ENCODE measurements at regions not wholly inside any gene's neighbourhood (a gene's known extent, or its start where the extent isn't known, plus 50 kb on each side); places are given as distances from the start of the nearest gene placed in this dataset.

DNA sequence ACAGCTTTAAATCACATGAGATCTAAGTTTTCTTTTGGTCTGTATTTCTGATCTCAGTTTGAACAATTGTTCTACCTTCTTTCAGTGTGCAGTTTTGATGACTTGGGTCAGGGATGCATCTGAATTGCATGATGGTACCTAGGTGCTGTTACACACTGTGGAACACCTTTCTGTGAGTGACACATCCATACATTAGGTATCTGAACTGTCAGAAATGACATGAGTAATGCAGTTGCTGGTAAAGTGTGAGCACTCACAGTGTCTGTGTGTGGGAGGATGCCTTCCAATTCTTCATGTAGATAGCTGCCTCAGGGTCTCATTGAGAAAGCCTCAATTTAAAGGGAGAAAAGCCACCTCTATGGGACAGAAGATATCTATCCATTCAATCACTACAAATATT, 411.9 kb downstream of the PPARGC1A start:
- Histone ChIP-seq H3K23ac (ENCODE audit: insufficient read length, low read depth, low read length) (no peak overlapping the region), H3K9me3 (ENCODE audit: control insufficient read depth, low read depth, low read length) (no peaks in the 10 kb centered on the region), H3K4me1 (ENCODE audit: insufficient read depth, low read length) (no peaks in the 10 kb centered on the region; the same call in 1 of the 2 replicates), H2BK12ac (ENCODE audit: insufficient read length, low read depth, low read length) (no peak overlapping the region), H3K79me1 (ENCODE audit: insufficient read depth, low read depth, low read length, poor library complexity, severe bottlenecking) (no peaks in the 10 kb centered on the region), H3T11ph (ENCODE audit: low read length) (no peak overlapping the region), H2BK15ac (ENCODE audit: low read depth, low read length) (no peak overlapping the region), H3K4me2 (ENCODE audit: insufficient read depth, insufficient read length, low read length) (no peak overlapping the region), H3K14ac (ENCODE audit: insufficient read depth, low read length) (no peak overlapping the region), H2BK20ac (ENCODE audit: low read depth, low read length, poor library complexity, severe bottlenecking) (no peak overlapping the region), H3K27ac (ENCODE audit: insufficient read length, low read depth, low read length) (no peak overlapping the region), H3K56ac (ENCODE audit: insufficient read length, low read depth, low read length) (no peak overlapping the region), H4K20me1 (ENCODE audit: control insufficient read depth, insufficient read depth, insufficient read length) (no peaks in the 10 kb centered on the region), H3K27me3 (ENCODE audit: insufficient read depth, low read length) (no peaks in the 10 kb centered on the region), H3K18ac (ENCODE audit: insufficient read length, low read depth, low read length) (no peak overlapping the region), H2AFZ (ENCODE audit: low read length) (no peak overlapping the region), H4K8ac (replicated peaks; ENCODE audit: insufficient read length, low read depth, low read length) (no peak overlapping the region), H2BK120ac (ENCODE audit: low read depth, low read length, poor library complexity, severe bottlenecking) (no peak overlapping the region), H3K79me2 (ENCODE audit: insufficient read depth, low read length) (no peaks in the 10 kb centered on the region), H4K5ac (ENCODE audit: insufficient read length, low read depth, low read length) (no peak overlapping the region), H2AK5ac (ENCODE audit: insufficient read length, low read length) (no peak overlapping the region), H3K9ac (ENCODE audit: extremely low read depth, insufficient read length, low read length) (no peak overlapping the region), H2BK5ac (ENCODE audit: insufficient read length, low read length) (no peak overlapping the region), H4K91ac (ENCODE audit: insufficient read length, low read depth, low read length) (no peak overlapping the region), H3K23me2 (ENCODE audit: insufficient read length, low read depth, low read length, poor library complexity, severe bottlenecking) (no peaks in the 10 kb centered on the region), H3K4ac (ENCODE audit: low read depth, low read length) (no peak overlapping the region)
- Mint-ChIP-seq H3K27me3 (ENCODE audit: low read depth) (no peaks in the 10 kb centered on the region), H3K4me1 (peaks cover 0 to 9% of the 10 kb centered on the region in 2 experiments; a peak in 2 of 4 replicates), H3K4me3 (no peak overlapping the region), H3K27ac (no peak overlapping the region), H3K9me3 (peaks cover 0 to 4% of the 10 kb centered on the region in 2 experiments; a peak in 2 of 5 replicates), H3K36me3 (ENCODE audit: insufficient read depth in 1 of 3, low read depth in 3 of 3) (peaks cover 0 to 3% (median 0%) of the 10 kb centered on the region in 3 experiments; a peak in 2 of 7 replicates)
- TF ChIP-seq, protein P1, sequence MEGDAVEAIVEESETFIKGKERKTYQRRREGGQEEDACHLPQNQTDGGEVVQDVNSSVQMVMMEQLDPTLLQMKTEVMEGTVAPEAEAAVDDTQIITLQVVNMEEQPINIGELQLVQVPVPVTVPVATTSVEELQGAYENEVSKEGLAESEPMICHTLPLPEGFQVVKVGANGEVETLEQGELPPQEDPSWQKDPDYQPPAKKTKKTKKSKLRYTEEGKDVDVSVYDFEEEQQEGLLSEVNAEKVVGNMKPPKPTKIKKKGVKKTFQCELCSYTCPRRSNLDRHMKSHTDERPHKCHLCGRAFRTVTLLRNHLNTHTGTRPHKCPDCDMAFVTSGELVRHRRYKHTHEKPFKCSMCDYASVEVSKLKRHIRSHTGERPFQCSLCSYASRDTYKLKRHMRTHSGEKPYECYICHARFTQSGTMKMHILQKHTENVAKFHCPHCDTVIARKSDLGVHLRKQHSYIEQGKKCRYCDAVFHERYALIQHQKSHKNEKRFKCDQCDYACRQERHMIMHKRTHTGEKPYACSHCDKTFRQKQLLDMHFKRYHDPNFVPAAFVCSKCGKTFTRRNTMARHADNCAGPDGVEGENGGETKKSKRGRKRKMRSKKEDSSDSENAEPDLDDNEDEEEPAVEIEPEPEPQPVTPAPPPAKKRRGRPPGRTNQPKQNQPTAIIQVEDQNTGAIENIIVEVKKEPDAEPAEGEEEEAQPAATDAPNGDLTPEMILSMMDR (conservative IDR thresholded peaks at IDR 0.05) = no peak
- DNase-seq = no peak
